ENCODE measurements at regions not wholly inside any gene's neighbourhood (a gene's known extent, or its start where the extent isn't known, plus 50 kb on each side); places are given as distances from the start of the nearest gene placed in this dataset.
"Not testable (repeated sequence)": the region's sequence is repeated elsewhere in the genome, so short reads cannot be mapped to it uniquely, and the experiment has no call there.

- ChIA-PET CTCF (no interaction called here), POLR2A (no interaction called here)
These were observed 144.7 kb upstream of the ADGRL4 start for GRCh38 chr1:79151006-79151796.

- POLR2A ChIA-PET = no interaction called here
- CTCF ChIA-PET = no interaction called here
These were observed 144.0 kb upstream of the ADGRL4 start for GRCh38 chr1:79150576-79150975.

DNA sequence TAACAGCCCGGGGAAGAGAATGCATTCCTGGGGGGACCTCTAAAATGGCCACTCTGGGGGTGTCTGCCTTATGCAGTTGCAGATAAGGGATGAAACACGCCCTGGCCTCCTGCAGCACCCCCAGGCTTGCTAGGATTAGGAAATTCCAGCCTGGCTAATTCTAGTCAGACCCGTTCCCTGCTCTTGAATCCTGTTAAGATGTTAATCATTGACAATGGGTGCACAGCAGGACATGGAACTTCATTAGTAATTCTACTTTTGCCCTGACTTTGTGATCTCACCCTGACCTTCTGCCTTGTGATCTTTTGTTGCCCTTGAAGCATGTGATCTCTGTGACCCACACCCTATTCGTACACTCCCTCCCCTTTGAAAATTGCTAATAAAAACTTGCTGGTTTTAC lies 131.7 kb upstream of the ADGRL4 start:
- CTCF ChIA-PET, POLR2A ChIA-PET: not testable (repeated sequence)

DNA sequence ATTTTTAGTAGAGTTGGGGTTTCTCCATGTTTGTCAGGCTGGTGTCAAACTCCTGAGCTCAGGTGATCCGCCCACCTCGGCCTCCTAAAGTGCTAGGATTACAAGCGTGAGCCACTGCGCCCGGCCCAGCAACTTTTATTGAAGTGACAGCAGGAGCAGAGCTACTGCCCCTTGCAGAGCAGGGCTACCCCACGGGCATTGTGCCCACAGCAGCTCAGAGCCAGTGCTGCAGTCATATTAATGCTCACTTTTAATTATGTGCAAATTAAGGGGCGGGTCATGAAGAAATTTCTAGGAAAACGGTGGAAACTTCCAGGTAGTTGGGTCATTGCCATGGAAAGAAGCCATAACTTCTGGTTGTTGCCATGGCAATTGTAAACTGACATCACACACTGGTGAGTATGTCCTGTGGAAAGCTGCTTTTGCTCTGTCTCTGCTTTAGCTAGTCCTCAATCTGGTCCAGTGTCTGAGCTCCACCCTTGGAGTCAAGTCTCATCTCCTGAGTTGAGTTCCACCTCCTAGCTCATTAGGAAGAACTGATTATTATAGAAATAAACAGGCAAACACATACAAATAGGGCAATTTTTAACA lies 127.3 kb upstream of the ADGRL4 start:
- CTCF ChIA-PET = no interaction called here

DNA sequence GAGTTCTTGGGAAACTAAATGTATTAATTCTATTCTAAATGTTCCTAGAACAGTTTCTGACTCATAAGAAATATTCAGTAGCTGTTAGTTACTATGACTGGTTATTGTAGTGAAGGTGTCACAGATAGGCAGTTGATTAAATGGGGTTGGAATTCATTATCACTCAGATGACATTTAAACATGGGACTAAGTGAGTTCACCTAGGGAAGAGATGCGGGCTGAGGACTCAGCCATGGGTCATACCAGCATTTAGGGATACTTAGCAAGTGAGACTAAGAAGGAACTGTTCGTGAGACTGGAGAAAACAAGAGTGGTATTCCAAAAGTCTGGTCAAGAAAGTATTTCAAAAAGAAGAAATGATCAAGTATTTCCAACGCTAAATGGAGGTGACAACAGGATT lies 125.1 kb upstream of the ADGRL4 start:
- CTCF ChIA-PET = no interaction called here
- POLR2A ChIA-PET = no interaction called here

More for the DNA sequence above, 127.3 kb upstream of the ADGRL4 start:
- POLR2A ChIA-PET = no interaction called here

GRCh38 chr1:79129914-79130313 lies 123.4 kb upstream of the ADGRL4 start:
- CTCF ChIA-PET = no interaction called here
- POLR2A ChIA-PET = no interaction called here

DNA sequence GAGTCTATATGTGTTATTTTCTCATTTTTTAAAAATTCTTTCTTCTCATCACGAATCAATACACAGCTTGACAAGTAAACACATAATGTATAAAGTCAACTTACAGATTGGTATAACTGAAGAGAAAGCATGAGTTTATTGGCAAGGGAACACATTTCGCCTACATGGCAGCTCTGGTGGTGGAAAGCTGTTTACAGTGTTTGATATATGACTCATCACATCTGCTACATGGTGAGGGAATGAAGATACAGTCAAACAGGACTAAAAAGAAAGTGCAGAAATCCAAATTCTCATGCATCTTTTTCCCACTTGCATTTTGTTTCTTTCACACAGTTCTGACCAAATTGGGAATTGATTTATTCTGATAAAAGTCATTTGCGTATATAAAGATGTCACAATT lies 122.2 kb upstream of the ADGRL4 start:
- ChIA-PET CTCF (no interaction called here), POLR2A (no interaction called here)

DNA sequence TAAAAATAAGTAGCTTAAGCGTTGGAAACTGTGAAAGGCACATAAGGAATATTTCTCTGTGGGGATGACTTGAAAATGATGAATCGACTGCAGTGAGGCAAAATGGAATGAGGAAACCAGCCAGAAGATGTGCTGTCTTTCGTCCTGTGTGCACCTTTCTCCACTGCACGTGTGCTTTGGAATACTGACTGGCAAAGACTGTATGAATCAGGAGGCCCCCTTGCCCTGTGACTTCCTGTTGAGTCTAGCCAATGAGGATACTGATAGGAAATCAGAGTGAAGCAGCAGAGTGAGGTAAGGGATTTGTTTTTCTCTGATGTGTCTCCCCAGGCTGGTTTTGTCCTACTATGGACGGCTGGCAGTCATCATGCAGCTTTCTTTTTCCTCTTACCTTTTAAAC lies 118.2 kb upstream of the ADGRL4 start:
- POLR2A ChIA-PET = no interaction called here
- CTCF ChIA-PET = no interaction called here

- ChIA-PET POLR2A (no interaction called here), CTCF (no interaction called here)
These were observed 116.0 kb upstream of the ADGRL4 start for GRCh38 chr1:79122521-79122920.

- ChIA-PET CTCF (no interaction called here), POLR2A (no interaction called here)
These were observed 110.8 kb upstream of the ADGRL4 start for GRCh38 chr1:79117376-79117775.

DNA sequence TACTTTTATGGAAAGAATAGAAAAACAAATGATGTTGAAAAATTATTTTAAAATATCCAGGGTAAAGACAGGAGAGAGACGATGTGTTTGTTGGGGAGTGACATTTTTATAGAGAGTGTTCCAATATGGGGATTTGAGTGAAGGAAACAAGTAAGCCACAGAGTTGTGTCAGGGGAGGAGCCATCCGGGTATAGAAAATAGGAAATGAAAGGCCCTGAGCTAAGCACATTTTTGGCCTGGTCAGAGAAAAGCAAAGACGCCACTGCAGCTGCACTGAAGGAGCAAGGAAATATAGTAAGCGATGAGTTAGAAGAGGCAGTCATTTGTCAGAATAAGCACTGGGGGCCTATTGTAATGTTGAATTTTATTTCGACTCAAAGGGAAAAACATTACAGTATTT lies 107.3 kb upstream of the ADGRL4 start:
- POLR2A ChIA-PET = no interaction called here

GRCh38 chr1:79110749-79111148 lies 104.2 kb upstream of the ADGRL4 start:
- POLR2A ChIA-PET = no interaction called here
- CTCF ChIA-PET = no interaction called here

More for the DNA sequence above, 107.3 kb upstream of the ADGRL4 start:
- CTCF ChIA-PET = no interaction called here

DNA sequence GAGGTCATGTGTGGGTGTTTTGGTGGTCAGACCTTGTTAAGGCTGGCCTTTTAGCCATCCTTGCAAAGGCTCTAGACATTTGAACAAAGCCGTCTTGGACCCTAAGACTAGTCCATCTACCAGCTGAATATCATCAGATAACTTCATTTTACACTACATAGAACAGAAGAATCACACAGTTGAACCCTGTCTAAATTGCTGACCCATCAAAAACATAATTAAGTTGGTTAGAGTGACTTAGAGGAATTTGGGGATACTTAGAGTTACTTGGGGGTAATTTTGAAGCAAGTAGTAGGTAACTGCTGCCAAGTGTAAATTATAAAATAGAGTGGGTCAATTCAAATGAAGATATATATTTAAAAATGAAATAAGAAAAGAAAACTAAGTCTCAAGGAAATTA lies 102.9 kb upstream of the ADGRL4 start:
- POLR2A ChIA-PET = no interaction called here
- CTCF ChIA-PET = no interaction called here

DNA sequence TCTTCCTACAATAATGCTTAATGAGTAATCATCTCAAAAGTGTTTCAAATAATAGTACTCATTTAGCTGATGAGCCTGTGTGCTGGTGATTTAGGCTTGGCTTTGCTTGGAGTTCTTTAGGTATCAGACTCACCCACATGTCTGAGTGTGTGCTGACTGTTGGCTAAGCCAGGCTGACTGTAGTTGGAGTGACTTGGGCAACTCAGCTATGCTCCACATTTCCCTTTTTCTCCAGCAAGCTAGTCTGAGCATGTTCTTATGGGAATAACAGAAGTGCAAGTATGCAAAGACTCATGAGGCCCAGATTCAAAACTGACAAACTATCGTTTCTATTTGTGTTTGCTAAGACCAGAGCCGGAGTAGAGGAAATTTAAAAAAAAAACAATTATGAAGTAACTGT lies 99.0 kb upstream of the ADGRL4 start:
- CTCF ChIA-PET = no interaction called here
- POLR2A ChIA-PET = no interaction called here

- ChIA-PET CTCF (no interaction called here), POLR2A (no interaction called here)
These were observed 98.1 kb upstream of the ADGRL4 start for GRCh38 chr1:79104617-79105016.

DNA sequence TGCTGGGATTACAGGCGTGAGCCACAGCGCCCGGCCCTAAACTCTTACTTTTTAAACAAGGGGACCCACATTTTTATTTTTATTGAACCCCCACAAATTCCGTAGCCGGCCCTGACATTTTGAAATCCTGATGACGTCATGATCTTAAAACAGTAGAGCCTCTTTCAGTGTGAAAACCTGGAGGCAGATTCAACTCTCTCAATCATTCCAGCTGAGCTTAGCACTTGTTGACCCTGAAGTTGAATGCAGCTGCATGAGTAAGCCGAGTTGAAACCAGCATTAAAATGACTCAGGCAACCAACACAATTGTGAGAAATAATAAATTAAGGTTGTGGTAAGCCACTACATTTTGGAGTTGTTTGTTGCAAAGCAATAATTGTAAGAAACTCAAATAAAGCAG lies 93.9 kb upstream of the ADGRL4 start:
- ChIA-PET CTCF (no interaction called here), POLR2A (no interaction called here)

- CTCF ChIA-PET = no interaction called here
- POLR2A ChIA-PET = no interaction called here
These were observed 84.5 kb upstream of the ADGRL4 start for GRCh38 chr1:79090985-79091384.

DNA sequence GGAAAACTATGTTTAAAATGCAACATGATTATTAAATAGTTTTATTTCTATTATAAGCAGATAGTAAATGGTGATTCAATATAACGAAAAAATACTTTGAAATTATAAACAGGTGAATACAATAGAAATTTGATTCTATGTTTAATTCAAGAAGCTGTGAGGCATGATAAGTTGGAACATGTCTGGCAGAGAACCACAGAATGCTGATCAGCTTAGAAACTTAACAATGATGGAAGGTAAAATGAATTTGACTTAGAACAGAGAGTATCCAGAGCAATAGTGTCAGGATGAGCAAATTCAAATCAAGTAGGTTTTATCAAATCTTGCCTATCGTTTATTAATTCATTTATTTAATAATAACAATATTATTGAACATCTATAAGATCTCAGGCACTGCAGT lies 83.4 kb upstream of the ADGRL4 start:
- CTCF ChIA-PET = no interaction called here
- POLR2A ChIA-PET = no interaction called here

GRCh38 chr1:79082233-79082632 lies 75.7 kb upstream of the ADGRL4 start:
- POLR2A ChIA-PET = no interaction called here
- CTCF ChIA-PET = no interaction called here

- ChIA-PET POLR2A (no interaction called here), CTCF (no interaction called here)
These were observed 73.2 kb upstream of the ADGRL4 start for GRCh38 chr1:79079770-79080169.

GRCh38 chr1:79074975-79075374 lies 68.4 kb upstream of the ADGRL4 start:
- CTCF ChIA-PET = no interaction called here
- POLR2A ChIA-PET = no interaction called here

- POLR2A ChIA-PET = no interaction called here
These were observed 63.3 kb upstream of the ADGRL4 start for GRCh38 chr1:79069828-79070227.

More at GRCh38 chr1:79069828-79070227, 63.3 kb upstream of the ADGRL4 start:
- CTCF ChIA-PET = no interaction called here
